ENCODE measurements at regions not wholly inside any gene's neighbourhood (a gene's known extent, or its start where the extent isn't known, plus 50 kb on each side); places are given as distances from the start of the nearest gene placed in this dataset.
A peak's percentile ranks its signal among the peaks of the same experiment; 100 is the strongest.

DNA sequence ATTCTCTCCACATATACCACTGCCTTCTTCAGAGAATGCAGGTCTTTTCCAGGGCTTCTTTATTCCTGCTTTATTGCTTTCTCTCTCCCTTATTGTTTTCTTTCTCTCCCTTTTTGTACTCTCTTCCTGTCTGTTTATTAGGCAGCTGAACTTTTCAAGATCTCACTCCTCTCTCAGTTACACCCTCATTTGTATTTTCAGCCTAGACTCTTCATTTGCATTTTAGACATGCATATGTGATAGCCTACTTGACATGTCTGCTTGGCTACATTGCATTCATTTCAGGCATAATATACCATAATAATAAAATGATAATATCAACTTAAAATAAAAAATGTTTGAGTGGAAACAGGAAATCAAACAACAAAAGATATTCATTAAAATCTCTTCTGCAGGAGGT is 377.9 kb upstream of the TNC start:
- no peak for DNase-seq (ENCODE audit: low read depth in 6 of 9, low spot score in 9 of 9)
- no peak overlapping the region for H3K4me3 ChIP-seq (ENCODE audit: low read length in 2 of 2)
- H3K4me1 ChIP-seq (ENCODE audit: control insufficient read depth in 2 of 2, insufficient read depth in 2 of 2, low read length in 2 of 2): no peaks in the 10 kb centered on the region
- H3K27me3 ChIP-seq (ENCODE audit: control insufficient read depth in 2 of 2, insufficient read depth in 1 of 2, low read length in 1 of 2): no peaks in the 10 kb centered on the region
- no peaks in the 10 kb centered on the region for H3K36me3 ChIP-seq (ENCODE audit: control insufficient read depth in 2 of 2, insufficient read depth in 2 of 2, low read length in 1 of 2)
- no peak overlapping the region for H3K27ac ChIP-seq (ENCODE audit: low read depth in 1 of 2, low read length in 1 of 2)
- H3K9me3 ChIP-seq (ENCODE audit: control insufficient read depth in 2 of 2, insufficient read depth in 1 of 2, low read length in 1 of 2): no peaks in the 10 kb centered on the region

DNA sequence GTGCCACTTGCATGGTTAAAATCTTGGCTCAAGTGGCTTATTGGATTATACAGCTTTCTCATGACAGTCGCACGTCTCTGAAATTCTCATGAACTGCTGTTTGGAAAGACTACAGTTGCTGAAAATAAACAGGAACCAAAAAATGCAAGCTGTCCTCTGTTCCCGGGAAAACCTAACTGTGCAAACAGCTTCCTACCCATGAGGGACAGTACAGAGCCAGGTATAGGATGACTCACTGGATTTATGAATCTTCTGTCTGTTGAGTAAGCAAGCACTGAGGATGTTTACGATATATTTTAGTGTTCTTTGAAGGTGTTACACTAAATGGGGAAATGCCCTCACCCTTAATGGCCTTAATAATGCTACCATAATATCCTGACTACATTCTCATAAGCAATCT is 380.3 kb upstream of the TNC start:
- Histone ChIP-seq H3K9me3 (ENCODE audit: control insufficient read depth in 2 of 2, insufficient read depth in 1 of 2, low read length in 1 of 2) (no peaks in the 10 kb centered on the region), H3K27ac (ENCODE audit: low read depth in 1 of 2, low read length in 1 of 2) (no peak overlapping the region), H3K27me3 (ENCODE audit: control insufficient read depth in 2 of 2, insufficient read depth in 1 of 2, low read length in 1 of 2) (no peaks in the 10 kb centered on the region), H3K36me3 (ENCODE audit: control insufficient read depth in 2 of 2, insufficient read depth in 2 of 2, low read length in 1 of 2) (no peaks in the 10 kb centered on the region), H3K4me3 (ENCODE audit: low read length in 2 of 2) (no peak overlapping the region), H3K4me1 (ENCODE audit: control insufficient read depth in 2 of 2, insufficient read depth in 2 of 2, low read length in 2 of 2) (no peaks in the 10 kb centered on the region)
- WGBS: 94% methylated on average over 4 of the region's 4 CpGs
- DNase-seq (ENCODE audit: low read depth in 6 of 9, low spot score in 9 of 9): no peak

DNA sequence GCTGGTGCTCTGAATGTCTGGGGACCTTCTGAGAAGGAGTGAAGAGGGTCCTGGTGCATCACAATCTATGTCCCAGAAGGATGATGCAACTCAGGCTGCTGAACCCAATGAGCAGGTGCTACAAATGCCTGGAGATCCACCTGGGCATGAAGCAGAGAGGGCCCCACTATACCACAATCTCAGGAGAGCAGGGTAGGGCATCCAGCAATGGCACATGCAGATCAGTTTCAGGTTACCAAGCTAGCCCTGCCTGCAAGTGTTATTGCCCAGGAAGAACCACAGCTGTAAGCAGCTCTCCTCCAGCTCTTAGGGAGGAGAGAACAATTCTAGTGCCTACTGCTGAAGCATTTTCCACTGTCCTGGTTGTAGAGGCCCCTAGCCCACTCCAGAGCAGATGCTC is 389.2 kb upstream of the TNC start:
- H3K4me1 ChIP-seq (ENCODE audit: control insufficient read depth in 2 of 2, insufficient read depth in 2 of 2, low read length in 2 of 2): no peaks in the 10 kb centered on the region
- DNase-seq (ENCODE audit: low read depth in 6 of 9, low spot score in 9 of 9): no peak
- H3K27me3 ChIP-seq (ENCODE audit: control insufficient read depth in 2 of 2, insufficient read depth in 1 of 2, low read length in 1 of 2): no peaks in the 10 kb centered on the region
- H3K27ac ChIP-seq (ENCODE audit: low read depth in 1 of 2, low read length in 1 of 2): no peak overlapping the region
- no peaks in the 10 kb centered on the region for H3K9me3 ChIP-seq (ENCODE audit: control insufficient read depth in 2 of 2, insufficient read depth in 1 of 2, low read length in 1 of 2)
- no peak overlapping the region for H3K4me3 ChIP-seq (ENCODE audit: low read length in 2 of 2)
- no peaks in the 10 kb centered on the region for H3K36me3 ChIP-seq (ENCODE audit: control insufficient read depth in 2 of 2, insufficient read depth in 2 of 2, low read length in 1 of 2)

DNA sequence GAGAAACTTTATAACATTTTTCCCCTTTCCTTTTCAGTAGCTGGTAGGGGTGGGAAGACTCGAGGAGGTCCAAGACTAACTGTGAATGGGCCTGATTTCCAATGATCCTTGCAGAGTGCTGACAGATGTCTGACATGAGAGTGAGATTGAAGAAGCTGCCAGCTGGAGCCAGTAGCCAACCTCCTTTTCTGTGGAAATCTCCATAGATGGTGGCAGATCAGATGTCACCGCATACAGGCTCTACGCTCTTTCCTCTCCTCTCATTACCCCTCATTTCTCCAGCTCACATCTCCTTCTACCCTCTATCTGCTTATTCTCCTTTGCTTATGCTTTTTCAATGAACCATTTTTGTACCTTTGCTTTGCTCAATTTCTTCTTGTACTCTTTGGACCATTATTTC is 395.2 kb upstream of the TNC start:
- Histone ChIP-seq H3K9me3 (ENCODE audit: control insufficient read depth in 2 of 2, insufficient read depth in 1 of 2, low read length in 1 of 2) (no peaks in the 10 kb centered on the region), H3K4me3 (ENCODE audit: low read length in 2 of 2) (no peak overlapping the region), H3K36me3 (ENCODE audit: control insufficient read depth in 2 of 2, insufficient read depth in 2 of 2, low read length in 1 of 2) (no peaks in the 10 kb centered on the region), H3K27me3 (ENCODE audit: control insufficient read depth in 2 of 2, insufficient read depth in 1 of 2, low read length in 1 of 2) (no peaks in the 10 kb centered on the region), H3K27ac (ENCODE audit: low read depth in 1 of 2, low read length in 1 of 2) (no peak overlapping the region), H3K4me1 (ENCODE audit: control insufficient read depth in 2 of 2, insufficient read depth in 2 of 2, low read length in 2 of 2) (no peaks in the 10 kb centered on the region)
- no peak for DNase-seq (ENCODE audit: low read depth in 6 of 9, low spot score in 9 of 9)
- WGBS: 75% methylated on average over 3 of the region's 3 CpGs

DNA sequence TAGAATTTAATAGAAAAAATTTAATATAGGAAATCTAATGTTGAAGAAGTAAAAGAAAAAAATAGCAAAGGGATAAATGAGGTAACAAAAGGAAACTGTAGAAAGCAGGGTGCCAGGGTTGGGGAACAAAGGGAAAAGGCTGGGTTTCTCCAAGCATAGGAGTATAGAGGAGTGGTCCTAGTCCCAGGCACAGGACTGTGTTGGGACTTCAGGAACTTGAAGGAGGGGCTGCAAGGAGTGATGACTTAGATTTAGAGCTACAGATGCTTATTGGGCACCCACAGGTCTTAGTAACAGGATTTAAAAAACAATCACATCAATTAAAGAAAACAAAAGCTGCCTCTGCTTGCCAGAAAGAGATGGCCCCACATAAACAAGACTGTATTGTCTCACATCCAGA is 396.5 kb upstream of the TNC start:
- no peaks in the 10 kb centered on the region for H3K27me3 ChIP-seq (ENCODE audit: control insufficient read depth in 2 of 2, insufficient read depth in 1 of 2, low read length in 1 of 2)
- no peak overlapping the region for H3K27ac ChIP-seq (ENCODE audit: low read depth in 1 of 2, low read length in 1 of 2)
- no peak for DNase-seq (ENCODE audit: low read depth in 6 of 9, low spot score in 9 of 9)
- no peaks in the 10 kb centered on the region for H3K4me1 ChIP-seq (ENCODE audit: control insufficient read depth in 2 of 2, insufficient read depth in 2 of 2, low read length in 2 of 2)
- H3K9me3 ChIP-seq (ENCODE audit: control insufficient read depth in 2 of 2, insufficient read depth in 1 of 2, low read length in 1 of 2): no peaks in the 10 kb centered on the region
- H3K36me3 ChIP-seq (ENCODE audit: control insufficient read depth in 2 of 2, insufficient read depth in 2 of 2, low read length in 1 of 2): no peaks in the 10 kb centered on the region
- no peak overlapping the region for H3K4me3 ChIP-seq (ENCODE audit: low read length in 2 of 2)

DNA sequence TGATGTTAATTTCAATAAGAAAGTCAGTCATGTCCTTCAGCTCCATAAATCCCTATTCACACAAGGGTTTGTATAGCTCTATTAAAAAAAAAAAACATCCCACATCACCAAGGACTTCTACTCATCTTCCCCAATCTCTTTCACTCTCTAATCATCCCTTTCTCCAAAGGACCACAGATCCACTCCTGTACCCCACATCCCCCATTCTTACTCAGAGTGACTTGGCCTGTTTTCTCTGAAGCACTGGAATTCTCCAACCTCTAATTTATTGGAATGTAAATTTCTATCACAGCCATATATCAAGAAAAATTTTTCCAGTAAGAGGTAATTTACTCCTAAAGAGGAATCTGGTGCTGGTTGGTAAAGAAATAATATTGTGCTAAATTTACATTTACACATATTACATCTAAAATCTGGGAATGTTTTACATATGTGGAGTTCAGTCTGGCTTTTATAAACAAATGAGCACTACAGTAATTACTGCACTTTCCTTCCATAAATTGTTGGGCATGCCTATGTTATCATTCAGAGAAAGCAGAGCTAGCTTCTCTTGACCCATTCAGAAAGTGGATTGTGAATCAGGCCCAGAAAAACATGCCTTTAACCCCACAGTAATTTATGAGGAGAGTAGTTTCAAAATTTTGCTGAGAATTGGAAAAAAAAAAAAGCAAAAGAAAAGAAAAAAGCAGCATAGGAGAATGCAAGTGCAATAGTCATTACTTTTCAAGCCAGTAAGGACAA is 399.5 kb upstream of the TNC start:
- no peak for DNase-seq (ENCODE audit: low read depth in 6 of 9, low spot score in 9 of 9)
- no peaks in the 10 kb centered on the region for H3K4me1 ChIP-seq (ENCODE audit: control insufficient read depth in 2 of 2, insufficient read depth in 2 of 2, low read length in 2 of 2)
- no peak overlapping the region for H3K4me3 ChIP-seq (ENCODE audit: low read length in 2 of 2)
- H3K9me3 ChIP-seq (ENCODE audit: control insufficient read depth in 2 of 2, insufficient read depth in 1 of 2, low read length in 1 of 2): no peaks in the 10 kb centered on the region
- no peak overlapping the region for H3K27ac ChIP-seq (ENCODE audit: low read depth in 1 of 2, low read length in 1 of 2)
- H3K36me3 ChIP-seq (ENCODE audit: control insufficient read depth in 2 of 2, insufficient read depth in 2 of 2, low read length in 1 of 2): no peaks in the 10 kb centered on the region
- no peaks in the 10 kb centered on the region for H3K27me3 ChIP-seq (ENCODE audit: control insufficient read depth in 2 of 2, insufficient read depth in 1 of 2, low read length in 1 of 2)

DNA sequence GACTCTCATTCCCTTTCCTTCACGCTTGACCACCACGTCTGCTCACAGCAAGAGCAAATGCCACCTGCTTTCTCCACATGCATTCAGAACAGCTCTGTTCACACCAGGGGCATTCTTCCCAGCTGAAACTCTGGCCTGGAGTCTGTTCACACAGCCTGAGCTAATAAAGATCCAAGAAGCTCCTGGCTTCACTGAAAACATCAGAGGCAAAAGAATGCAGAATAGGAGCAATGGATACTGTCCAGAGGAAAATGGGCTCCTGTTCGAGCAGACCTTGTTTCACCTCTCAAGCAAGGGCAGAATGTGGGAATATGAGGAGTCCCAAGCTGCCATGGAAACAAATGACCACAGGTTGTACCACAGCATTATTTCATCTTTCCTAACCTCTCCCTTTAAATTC is 402.7 kb upstream of the TNC start:
- Histone ChIP-seq H3K9me3 (ENCODE audit: control insufficient read depth in 2 of 2, insufficient read depth in 1 of 2, low read length in 1 of 2) (no peaks in the 10 kb centered on the region), H3K27me3 (ENCODE audit: control insufficient read depth in 2 of 2, insufficient read depth in 1 of 2, low read length in 1 of 2) (no peaks in the 10 kb centered on the region), H3K27ac (ENCODE audit: low read depth in 1 of 2, low read length in 1 of 2) (no peak overlapping the region), H3K36me3 (ENCODE audit: control insufficient read depth in 2 of 2, insufficient read depth in 2 of 2, low read length in 1 of 2) (no peaks in the 10 kb centered on the region), H3K4me3 (ENCODE audit: low read length in 2 of 2) (no peak overlapping the region), H3K4me1 (ENCODE audit: control insufficient read depth in 2 of 2, insufficient read depth in 2 of 2, low read length in 2 of 2) (no peaks in the 10 kb centered on the region)
- WGBS: 81% methylated on average over 3 of the region's 3 CpGs
- no peak for DNase-seq (ENCODE audit: low read depth in 6 of 9, low spot score in 9 of 9)

DNA sequence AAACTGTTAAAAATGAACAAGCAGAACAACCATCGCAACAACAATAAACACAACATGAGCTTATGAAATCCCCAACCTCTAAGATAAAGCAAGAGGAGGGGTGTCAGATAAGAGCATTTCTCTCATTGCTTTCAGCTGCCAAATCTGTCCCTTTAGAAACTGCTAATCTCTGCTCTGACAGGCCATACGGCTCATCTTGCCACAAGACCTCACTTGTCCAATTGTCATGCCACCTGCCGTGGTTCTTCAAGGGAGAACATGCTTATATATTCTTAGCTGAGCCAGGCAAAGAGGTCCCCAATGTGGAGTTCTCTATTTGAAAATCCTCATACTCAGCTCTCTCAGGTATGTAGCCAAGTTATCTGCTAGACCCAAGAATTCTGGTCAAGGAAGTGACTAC is 405.0 kb upstream of the TNC start:
- 88% methylated on average over 3 of the region's 3 CpGs for WGBS
- no peak overlapping the region for H3K4me3 ChIP-seq (ENCODE audit: low read length in 2 of 2)
- H3K9me3 ChIP-seq (ENCODE audit: control insufficient read depth in 2 of 2, insufficient read depth in 1 of 2, low read length in 1 of 2): no peaks in the 10 kb centered on the region
- H3K27ac ChIP-seq (ENCODE audit: low read depth in 1 of 2, low read length in 1 of 2): no peak overlapping the region
- no peaks in the 10 kb centered on the region for H3K27me3 ChIP-seq (ENCODE audit: control insufficient read depth in 2 of 2, insufficient read depth in 1 of 2, low read length in 1 of 2)
- DNase-seq (ENCODE audit: low read depth in 6 of 9, low spot score in 9 of 9): no peak
- H3K36me3 ChIP-seq (ENCODE audit: control insufficient read depth in 2 of 2, insufficient read depth in 2 of 2, low read length in 1 of 2): no peaks in the 10 kb centered on the region
- H3K4me1 ChIP-seq (ENCODE audit: control insufficient read depth in 2 of 2, insufficient read depth in 2 of 2, low read length in 2 of 2): no peaks in the 10 kb centered on the region

DNA sequence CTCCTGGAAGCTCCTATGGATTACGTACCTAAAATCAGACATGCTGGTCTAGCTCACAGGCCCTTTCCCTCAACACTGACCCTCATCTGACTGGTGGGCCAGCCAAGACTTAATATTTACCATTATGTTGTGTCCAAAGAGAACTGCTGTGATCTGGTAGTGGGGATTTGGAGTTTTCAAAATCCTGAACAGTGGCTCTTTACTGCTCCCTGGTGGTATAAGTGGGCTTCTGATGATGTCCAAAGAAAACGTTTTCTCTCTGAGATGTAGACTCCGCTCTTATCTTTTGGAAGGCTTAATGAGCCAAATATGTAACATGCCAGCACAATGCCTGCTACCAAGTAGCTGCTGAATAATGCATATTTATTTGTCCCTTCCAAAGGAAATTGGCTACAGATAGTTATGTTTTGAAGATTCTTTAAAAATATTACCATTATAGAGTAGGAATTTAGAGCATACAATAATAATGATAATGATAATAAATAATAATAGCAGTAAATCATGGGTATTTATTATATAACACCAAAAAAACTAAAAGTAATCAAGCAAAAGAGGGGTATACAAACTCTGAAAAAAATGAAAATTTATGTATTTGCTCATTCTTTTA is 406.6 kb upstream of the TNC start:
- peak in 7 of 9 donors; percentile 3 to 47 (median 8) for DNase-seq (ENCODE audit: low read depth in 6 of 9, low spot score in 9 of 9)
- H3K36me3 ChIP-seq (ENCODE audit: control insufficient read depth in 2 of 2, insufficient read depth in 2 of 2, low read length in 1 of 2): no peaks in the 10 kb centered on the region
- WGBS: 29% methylated on average over 3 of the region's 3 CpGs

More for the DNA sequence above, 406.6 kb upstream of the TNC start:
- no peaks in the 10 kb centered on the region for H3K9me3 ChIP-seq (ENCODE audit: control insufficient read depth in 2 of 2, insufficient read depth in 1 of 2, low read length in 1 of 2)
- H3K27me3 ChIP-seq (ENCODE audit: control insufficient read depth in 2 of 2, insufficient read depth in 1 of 2, low read length in 1 of 2): no peaks in the 10 kb centered on the region
- no peak overlapping the region for H3K4me3 ChIP-seq (ENCODE audit: low read length in 2 of 2)
- no peak overlapping the region for H3K27ac ChIP-seq (ENCODE audit: low read depth in 1 of 2, low read length in 1 of 2)
- no peaks in the 10 kb centered on the region for H3K4me1 ChIP-seq (ENCODE audit: control insufficient read depth in 2 of 2, insufficient read depth in 2 of 2, low read length in 2 of 2)
